NCI-H524 treated with DMSO at 0.1 percent for 48 hours (cell line): ENCODE measurements at regions not wholly inside any gene's neighbourhood (a gene's known extent, or its start where the extent isn't known, plus 50 kb on each side); places are given as distances from the start of the nearest gene placed in this dataset.
"Not testable (repeated sequence)": the region's sequence is repeated elsewhere in the genome, so short reads cannot be mapped to it uniquely, and the experiment has no call there.

ENCODE experiments used
- DNase-seq: peaks from one replicate; lab custom pipeline; 2025; lab: John Stamatoyannopoulos, UW

GRCh38 chr4:181811550-181811949 lies 431.7 kb upstream of the TENM3 start:
- DNase-seq: not testable (repeated sequence)

GRCh38 chr4:181819946-181820345 lies 423.3 kb upstream of the TENM3 start:
- no peak for DNase-seq

GRCh38 chr4:181820553-181820952 lies 422.6 kb upstream of the TENM3 start:
- no peak for DNase-seq

GRCh38 chr4:181821039-181822004 lies 421.9 kb upstream of the TENM3 start:
- DNase-seq: no peak

GRCh38 chr4:181822005-181822375 lies 421.2 kb upstream of the TENM3 start:
- no peak for DNase-seq

- DNase-seq: no peak
These were observed 420.0 kb upstream of the TENM3 start for GRCh38 chr4:181823183-181823582.

GRCh38 chr4:181823645-181824044 lies 419.6 kb upstream of the TENM3 start:
- no peak for DNase-seq

GRCh38 chr4:181825564-181825963 lies 417.6 kb upstream of the TENM3 start:
- no peak for DNase-seq

- DNase-seq: no peak
These were observed 416.0 kb upstream of the TENM3 start for GRCh38 chr4:181827246-181827645.

GRCh38 chr4:181830404-181831035 lies 412.7 kb upstream of the TENM3 start:
- no peak for DNase-seq

GRCh38 chr4:181834071-181834470 lies 409.1 kb upstream of the TENM3 start:
- DNase-seq: no peak

GRCh38 chr4:181835348-181835747 lies 407.9 kb upstream of the TENM3 start:
- no peak for DNase-seq

- no peak for DNase-seq
These were observed 404.9 kb upstream of the TENM3 start for GRCh38 chr4:181838253-181838652.

GRCh38 chr4:181843797-181844196 lies 399.4 kb upstream of the TENM3 start:
- DNase-seq: not testable (repeated sequence)

GRCh38 chr4:181845617-181846016 lies 397.6 kb upstream of the TENM3 start:
- no peak for DNase-seq

GRCh38 chr4:181846934-181847333 lies 396.3 kb upstream of the TENM3 start:
- no peak for DNase-seq

GRCh38 chr4:181848357-181848756 lies 394.8 kb upstream of the TENM3 start:
- DNase-seq: no peak

- no peak for DNase-seq
These were observed 393.7 kb upstream of the TENM3 start for GRCh38 chr4:181849472-181849871.

- DNase-seq: no peak
These were observed 389.2 kb upstream of the TENM3 start for GRCh38 chr4:181853881-181854511.

GRCh38 chr4:181855307-181855706 lies 387.9 kb upstream of the TENM3 start:
- no peak for DNase-seq

GRCh38 chr4:181857471-181857870 lies 385.7 kb upstream of the TENM3 start:
- not testable (repeated sequence) for DNase-seq

GRCh38 chr4:181858741-181859140 lies 384.5 kb upstream of the TENM3 start:
- DNase-seq: no peak

GRCh38 chr4:181859439-181859838 lies 383.8 kb upstream of the TENM3 start:
- DNase-seq: no peak
